EH (cell line): ENCODE measurements at regions not wholly inside any gene's neighbourhood (a gene's known extent, or its start where the extent isn't known, plus 50 kb on each side); places are given as distances from the start of the nearest gene placed in this dataset.
"Not testable (repeated sequence)": the region's sequence is repeated elsewhere in the genome, so short reads cannot be mapped to it uniquely, and the experiment has no call there.

Source experiments
- DNase-seq: peaks from one replicate; pipeline ENCODE4 v3.0.0-alpha.2; 2015; ENCODE audit warnings: low read depth

- no peak for DNase-seq
Observed at GRCh38 chr6:130557481-130558112, 191.8 kb downstream of the TMEM200A start.

GRCh38 chr6:130558131-130558530 lies 192.3 kb downstream of the TMEM200A start:
- DNase-seq = peak; percentile 12

- DNase-seq = peak; percentile 6
Observed at GRCh38 chr6:130559166-130559565, 193.3 kb downstream of the TMEM200A start.

DNA sequence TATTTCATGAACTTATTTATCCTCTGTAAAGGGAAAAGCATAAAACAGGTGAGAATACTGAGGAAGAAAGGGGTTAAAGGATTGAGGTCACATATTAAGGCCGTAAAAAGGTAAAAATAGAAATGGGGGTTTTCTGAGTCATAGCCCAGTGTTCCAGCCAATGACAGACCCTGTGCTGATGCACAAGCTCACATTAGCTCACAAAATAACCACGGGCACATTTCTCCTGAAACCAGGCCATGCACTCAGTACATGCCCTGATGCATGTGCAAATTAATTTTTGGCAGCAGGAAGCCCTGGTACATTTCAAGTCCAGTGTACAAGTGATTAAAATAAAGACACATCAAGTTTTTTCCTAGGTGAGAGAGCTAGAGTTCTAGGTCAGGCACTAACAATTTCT lies 194.4 kb downstream of the TMEM200A start:
- DNase-seq = peak; percentile 23

GRCh38 chr6:130561159-130561558 lies 195.3 kb downstream of the TMEM200A start:
- DNase-seq = not testable (repeated sequence)

GRCh38 chr6:130565696-130566095 lies 199.9 kb downstream of the TMEM200A start:
- DNase-seq = no peak

- DNase-seq = no peak
Observed at GRCh38 chr6:130574146-130574545, 208.3 kb downstream of the TMEM200A start.

- no peak for DNase-seq
Observed at GRCh38 chr6:130575557-130575956, 209.7 kb downstream of the TMEM200A start.

DNA sequence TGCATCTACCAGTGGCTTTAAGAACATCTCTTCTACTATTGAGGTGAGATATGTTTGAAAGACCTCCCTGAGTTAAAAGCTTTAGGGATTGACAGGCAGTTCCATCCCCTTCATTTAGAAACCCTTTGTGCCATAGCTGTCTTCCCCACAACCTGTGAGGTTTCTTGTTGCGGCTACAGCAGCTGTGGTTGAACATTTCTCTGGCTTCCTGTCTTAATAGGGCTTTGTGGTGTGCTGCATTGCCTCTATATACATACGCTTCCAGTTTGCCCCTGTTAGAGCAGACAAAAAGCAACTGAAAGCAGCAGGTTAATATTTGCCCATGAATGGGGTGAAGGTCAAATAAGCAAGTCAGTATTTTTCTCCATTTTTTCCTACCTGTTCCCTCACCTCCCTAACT lies 210.2 kb downstream of the TMEM200A start:
- DNase-seq = no peak

DNA sequence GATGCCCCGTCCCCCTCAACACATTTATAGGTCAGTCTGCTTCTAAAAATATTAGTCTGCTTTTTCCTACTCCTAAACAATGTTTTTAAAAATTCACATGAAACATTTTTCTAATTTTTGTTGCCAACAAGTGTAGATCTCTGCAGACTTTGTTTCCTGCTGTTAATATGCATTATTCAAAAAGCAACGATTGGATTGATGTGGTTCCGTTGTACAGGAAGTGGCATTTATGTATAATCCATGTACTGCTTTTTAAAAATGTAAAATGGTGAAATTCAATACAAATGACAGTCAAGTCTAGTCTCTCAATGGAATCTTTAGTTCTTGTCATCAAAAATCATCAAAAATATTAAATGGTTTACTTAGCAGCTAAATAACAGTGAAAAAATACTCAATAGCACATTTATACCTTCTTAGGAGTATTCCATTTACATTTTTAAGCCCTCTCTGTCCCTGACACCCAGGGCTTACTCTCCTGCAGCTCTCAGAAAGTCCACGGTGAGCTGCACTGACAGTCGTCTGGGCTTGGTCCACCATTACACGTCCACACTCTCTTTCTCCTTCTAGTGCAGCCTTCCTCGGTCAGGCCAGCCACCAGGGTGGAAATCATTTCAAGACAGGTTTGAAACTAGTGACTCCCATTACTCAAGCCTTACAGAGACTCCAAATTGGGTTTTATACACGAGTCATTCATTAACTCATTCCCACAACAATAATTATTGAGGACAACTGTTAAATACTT lies 211.5 kb downstream of the TMEM200A start:
- no peak for DNase-seq

GRCh38 chr6:130578713-130579112 lies 212.9 kb downstream of the TMEM200A start:
- DNase-seq = no peak

DNA sequence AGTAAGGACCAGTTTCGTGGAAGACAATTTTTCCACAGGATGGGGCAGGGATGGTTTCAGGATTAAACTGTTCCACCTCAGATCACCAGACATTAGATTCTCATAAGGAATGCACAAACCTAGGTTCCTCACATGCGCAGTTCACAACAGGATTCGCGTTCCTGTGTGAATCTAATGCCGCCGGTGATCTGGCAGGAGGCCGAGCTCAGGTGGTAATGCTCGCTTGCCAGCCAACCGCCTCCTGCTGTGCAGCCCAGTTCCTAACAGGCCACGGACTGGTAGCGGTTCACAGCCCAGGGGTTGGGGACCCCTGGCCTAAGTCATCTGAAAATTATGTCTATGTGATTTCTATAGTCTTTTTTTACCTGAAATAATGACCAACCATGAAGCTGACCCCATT lies 217.5 kb downstream of the TMEM200A start:
- DNase-seq = no peak

DNA sequence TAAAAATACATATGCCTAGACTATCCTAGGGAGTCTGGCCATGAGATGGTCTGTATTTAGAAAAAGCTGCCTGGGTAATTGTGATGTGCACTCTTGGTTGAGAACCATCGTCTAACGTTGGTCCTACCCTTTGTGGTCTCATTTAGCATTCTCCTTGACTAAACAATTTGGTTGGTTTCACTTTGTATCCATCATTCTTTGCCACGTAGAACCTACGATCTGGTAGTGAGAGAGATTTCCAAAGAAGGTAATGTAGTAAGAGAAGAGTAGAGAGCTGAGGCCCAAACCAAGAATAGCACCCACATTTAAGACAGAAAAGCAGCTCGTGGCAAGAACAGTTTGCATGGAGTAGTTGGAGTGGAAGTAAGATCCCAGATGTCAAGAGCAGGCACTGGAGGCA lies 219.8 kb downstream of the TMEM200A start:
- no peak for DNase-seq

- peak; percentile 80 for DNase-seq
Observed at GRCh38 chr6:130587778-130588520, 222.1 kb downstream of the TMEM200A start.

- DNase-seq = no peak
Observed at GRCh38 chr6:130593200-130593599, 227.4 kb downstream of the TMEM200A start.

- DNase-seq = no peak
Observed at GRCh38 chr6:130593948-130594347, 228.1 kb downstream of the TMEM200A start.

DNA sequence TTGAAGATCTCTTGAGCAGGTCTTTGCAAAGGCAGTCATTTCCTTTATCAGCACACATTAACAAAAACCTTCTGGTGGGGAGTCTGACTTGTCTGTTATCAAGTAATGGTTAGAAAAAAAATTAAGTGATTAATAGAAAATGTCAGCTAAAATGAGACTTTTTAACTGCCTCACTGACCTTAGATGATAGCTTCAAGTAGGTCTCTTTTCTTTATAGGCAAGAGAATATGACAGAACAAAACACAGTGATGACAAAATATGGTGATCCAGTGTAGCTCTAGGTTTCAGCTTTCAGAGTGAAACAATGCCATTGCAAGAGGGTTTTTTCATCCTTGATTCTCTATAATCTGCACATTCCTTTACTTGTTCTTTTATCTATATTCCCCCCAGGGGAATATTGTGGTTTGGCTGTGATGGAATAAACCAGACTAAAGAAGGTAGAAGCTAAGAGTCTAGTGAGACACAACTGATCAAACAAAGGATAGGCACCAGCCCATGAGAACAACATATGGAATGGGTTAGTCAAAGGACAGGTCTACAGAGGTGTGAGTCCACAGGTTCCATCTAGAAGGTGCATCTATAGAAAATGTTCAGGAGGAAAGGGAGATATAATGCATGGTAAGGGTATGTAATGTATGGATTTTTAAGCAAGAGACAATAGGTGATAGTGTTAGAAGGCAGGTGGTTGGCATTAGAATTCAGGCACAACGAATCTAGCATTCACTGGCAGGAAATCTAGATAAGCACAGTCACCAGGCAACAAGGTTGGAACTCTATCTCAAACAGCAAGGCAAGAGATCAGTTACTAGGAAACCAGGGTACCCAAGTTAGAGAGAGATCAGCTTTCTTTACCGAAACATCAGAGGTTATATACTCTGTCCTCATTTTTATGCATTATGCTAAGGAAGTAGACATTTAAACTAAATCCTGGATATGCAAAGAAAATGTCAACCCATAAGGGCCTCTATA lies 228.9 kb upstream of the SMLR1 start:
- peak; percentile 21 for DNase-seq

DNA sequence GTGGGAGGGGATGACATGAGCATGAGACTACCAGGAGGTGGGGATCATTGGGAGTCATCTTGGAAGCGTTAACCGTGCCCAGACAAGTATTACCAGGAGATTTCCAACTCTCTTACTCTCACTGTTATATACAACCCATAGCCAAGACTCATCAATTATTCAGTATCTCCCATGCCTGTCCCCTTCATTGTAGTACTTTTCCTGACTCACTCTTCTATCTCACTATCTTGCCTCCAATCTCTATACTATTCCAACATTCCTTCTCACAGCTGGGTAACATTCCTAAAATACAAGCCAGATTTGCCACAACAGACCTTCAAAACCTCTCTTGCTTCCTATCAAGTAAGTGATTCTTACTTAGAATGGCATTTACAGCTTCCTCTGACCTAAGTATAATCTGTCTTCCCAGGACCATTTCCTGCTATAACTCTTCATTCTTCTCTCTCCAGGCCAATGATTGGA lies 226.3 kb upstream of the SMLR1 start:
- DNase-seq = peak; percentile 98

- DNase-seq = peak; percentile 98
Observed at GRCh38 chr6:130602151-130602770, 224.9 kb upstream of the SMLR1 start.

DNA sequence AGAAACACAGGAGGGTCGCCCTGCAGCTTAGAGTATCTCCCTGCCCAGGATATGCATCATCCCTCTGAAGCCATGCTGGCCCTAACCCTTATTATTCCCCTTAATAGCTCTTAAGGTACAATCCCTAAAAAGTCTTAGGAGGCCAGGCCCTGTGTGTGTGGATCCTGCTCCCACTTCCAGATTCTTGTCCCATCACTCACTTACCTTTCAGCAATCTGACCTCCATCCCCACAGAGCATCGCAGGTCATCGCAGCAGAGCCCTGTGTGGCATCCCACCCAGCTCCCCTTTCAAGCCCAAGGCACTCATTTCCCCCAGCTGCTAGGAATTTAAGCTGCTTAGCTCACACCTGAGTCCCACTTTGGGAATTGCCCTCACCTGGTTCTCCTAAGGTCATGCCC lies 223.8 kb upstream of the SMLR1 start:
- no peak for DNase-seq

GRCh38 chr6:130604841-130605399 lies 222.3 kb upstream of the SMLR1 start:
- DNase-seq = no peak
